Endothelial cell of umbilical vein (primary cell): ENCODE measurements at regions not wholly inside any gene's neighbourhood (a gene's known extent, or its start where the extent isn't known, plus 50 kb on each side); places are given as distances from the start of the nearest gene placed in this dataset.

Experiments
- CTCF ChIP-seq, 2 donors: IDR thresholded peaks; 1 replicate in 1 of 2; 2 replicates in 1 of 2; pipeline ENCODE4 v1.5.1; 2011; ENCODE audit warnings: low read length in 2 of 2, mild to moderate bottlenecking in 2 of 2, moderate library complexity in 2 of 2, control low read depth in 1 of 2, inconsistent platforms in 1 of 2, low read depth in 1 of 2; ENCODE audit not compliant: insufficient read depth in 1 of 2; ENCODE audit errors: extremely low read depth in 1 of 2
- MAX ChIP-seq: IDR thresholded peaks from 2 replicates; pipeline ENCODE4 v1.6.1; 2011; ENCODE audit not compliant: insufficient read depth, insufficient read length
- MYC ChIP-seq: IDR thresholded peaks from one replicate; pipeline ENCODE4 v1.6.1; 2011; ENCODE audit warnings: mild to moderate bottlenecking, low read depth, low read length
- POLR2A ChIP-seq: IDR thresholded peaks from 2 replicates; pipeline ENCODE4 v1.6.1; 2012; ENCODE audit warnings: low read depth, mild to moderate bottlenecking, control low read depth, low read length
- POLR2AphosphoS5 ChIP-seq: IDR thresholded peaks from 2 replicates; pipeline ENCODE4 v1.6.1; 2012; ENCODE audit warnings: low read depth, mild to moderate bottlenecking, control low read depth, low read length, moderate library complexity; ENCODE audit not compliant: insufficient read depth

GRCh38 chr16:73713251-73713650 lies 583.4 kb upstream of the PSMD7 start:
- no peak for TF ChIP-seq CTCF (IDR thresholded peaks at IDR 0.05; ENCODE audit: extremely low read depth in 1 of 2, insufficient read depth in 1 of 2, low read depth in 1 of 2, low read length in 2 of 2)
- TF ChIP-seq MYC, result no peak
- no peak for TF ChIP-seq POLR2A
- TF ChIP-seq MAX, result no peak
- no peak for TF ChIP-seq POLR2AphosphoS5
